ENCODE measurements at regions not wholly inside any gene's neighbourhood (a gene's known extent, or its start where the extent isn't known, plus 50 kb on each side); places are given as distances from the start of the nearest gene placed in this dataset.

DNA sequence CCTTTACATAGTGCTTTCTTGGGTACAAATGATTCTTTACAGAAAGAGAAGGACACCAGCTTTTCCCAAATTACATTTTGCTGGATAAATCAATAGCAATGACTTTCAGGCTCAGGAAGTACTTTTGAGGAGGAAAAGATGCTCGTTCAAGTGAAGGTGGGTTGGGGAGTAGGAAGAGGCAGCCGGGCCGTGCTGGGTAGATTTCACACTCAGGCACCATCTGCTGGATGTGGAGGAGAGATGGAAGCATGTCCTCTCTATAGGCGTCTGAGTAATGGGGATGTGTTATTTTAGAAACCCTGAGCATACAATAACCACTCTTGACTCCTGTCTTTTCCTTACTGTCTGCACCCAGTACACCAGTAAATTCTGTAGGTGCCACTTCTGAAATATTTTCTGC lies 152.3 kb upstream of the LARGE1 start:
- TF ChIP-seq, protein P1, sequence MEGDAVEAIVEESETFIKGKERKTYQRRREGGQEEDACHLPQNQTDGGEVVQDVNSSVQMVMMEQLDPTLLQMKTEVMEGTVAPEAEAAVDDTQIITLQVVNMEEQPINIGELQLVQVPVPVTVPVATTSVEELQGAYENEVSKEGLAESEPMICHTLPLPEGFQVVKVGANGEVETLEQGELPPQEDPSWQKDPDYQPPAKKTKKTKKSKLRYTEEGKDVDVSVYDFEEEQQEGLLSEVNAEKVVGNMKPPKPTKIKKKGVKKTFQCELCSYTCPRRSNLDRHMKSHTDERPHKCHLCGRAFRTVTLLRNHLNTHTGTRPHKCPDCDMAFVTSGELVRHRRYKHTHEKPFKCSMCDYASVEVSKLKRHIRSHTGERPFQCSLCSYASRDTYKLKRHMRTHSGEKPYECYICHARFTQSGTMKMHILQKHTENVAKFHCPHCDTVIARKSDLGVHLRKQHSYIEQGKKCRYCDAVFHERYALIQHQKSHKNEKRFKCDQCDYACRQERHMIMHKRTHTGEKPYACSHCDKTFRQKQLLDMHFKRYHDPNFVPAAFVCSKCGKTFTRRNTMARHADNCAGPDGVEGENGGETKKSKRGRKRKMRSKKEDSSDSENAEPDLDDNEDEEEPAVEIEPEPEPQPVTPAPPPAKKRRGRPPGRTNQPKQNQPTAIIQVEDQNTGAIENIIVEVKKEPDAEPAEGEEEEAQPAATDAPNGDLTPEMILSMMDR (conservative IDR thresholded peaks at IDR 0.05): no peak
- no peak overlapping the region for H3K27ac ChIP-seq

GRCh38 chr22:34080433-34080832 lies 160.2 kb upstream of the LARGE1 start:
- TF ChIP-seq, protein P1 (conservative IDR thresholded peaks at IDR 0.05): no peak
- H3K27ac ChIP-seq: no peak overlapping the region

DNA sequence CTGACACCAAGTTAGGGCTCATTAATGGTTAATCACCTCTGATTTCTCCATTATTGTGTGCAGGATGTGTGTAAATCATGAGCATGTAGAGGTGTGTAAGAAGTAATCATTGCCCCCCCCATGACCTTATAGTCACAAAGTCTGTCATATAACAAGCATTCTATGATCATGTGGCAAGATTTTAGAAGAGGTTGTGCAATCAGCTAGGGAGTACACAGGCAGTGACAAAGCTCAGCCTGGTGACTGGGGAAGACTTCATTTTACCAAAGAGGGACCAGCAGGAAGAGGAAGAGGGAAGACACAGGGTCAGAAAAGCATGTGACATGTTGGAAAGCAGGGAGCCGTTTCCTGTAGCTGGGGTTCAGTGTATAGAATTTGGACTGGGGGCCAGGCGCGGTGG lies 176.5 kb upstream of the LARGE1 start:
- TF ChIP-seq, protein P1 (conservative IDR thresholded peaks at IDR 0.05): no peak
- H3K27ac ChIP-seq: no peak overlapping the region

GRCh38 chr22:34099278-34099677 lies 179.0 kb upstream of the LARGE1 start:
- TF ChIP-seq, protein P1 (conservative IDR thresholded peaks at IDR 0.05): no peak
- H3K27ac ChIP-seq: no peak overlapping the region

GRCh38 chr22:34102633-34103032 lies 182.4 kb upstream of the LARGE1 start:
- TF ChIP-seq, protein P1 (conservative IDR thresholded peaks at IDR 0.05): no peak
- no peak overlapping the region for H3K27ac ChIP-seq

DNA sequence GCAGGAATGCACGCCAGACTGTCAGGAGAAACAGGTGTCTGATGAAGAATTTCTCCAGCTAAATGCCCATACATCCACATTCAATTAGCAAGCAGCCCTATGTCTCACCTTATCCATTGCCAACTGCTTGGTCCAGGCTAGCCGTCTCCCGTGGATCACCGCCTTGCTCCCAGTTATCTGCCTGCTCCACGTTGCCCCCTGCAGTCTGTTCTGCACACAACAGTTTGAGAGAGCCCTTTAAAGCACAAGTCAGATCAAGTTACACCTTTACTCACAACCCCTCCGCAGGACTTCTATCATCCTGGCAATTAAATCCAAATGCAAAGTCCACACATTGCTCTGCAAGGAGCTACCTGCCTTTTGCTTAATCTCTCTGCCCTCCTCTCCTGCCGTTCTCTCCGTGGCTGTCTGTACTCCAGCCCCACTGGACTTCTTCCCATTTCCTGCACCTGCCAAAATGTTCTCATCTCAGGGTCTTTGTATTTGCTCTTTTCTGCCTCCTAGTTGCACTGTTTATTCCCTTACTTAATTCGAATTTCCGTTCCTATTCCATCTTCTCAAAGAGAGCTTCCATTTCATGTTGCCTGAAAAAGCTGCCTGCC lies 185.3 kb upstream of the LARGE1 start:
- no peak overlapping the region for H3K27ac ChIP-seq
- TF ChIP-seq, protein P1 (conservative IDR thresholded peaks at IDR 0.05): peak; percentile 87

DNA sequence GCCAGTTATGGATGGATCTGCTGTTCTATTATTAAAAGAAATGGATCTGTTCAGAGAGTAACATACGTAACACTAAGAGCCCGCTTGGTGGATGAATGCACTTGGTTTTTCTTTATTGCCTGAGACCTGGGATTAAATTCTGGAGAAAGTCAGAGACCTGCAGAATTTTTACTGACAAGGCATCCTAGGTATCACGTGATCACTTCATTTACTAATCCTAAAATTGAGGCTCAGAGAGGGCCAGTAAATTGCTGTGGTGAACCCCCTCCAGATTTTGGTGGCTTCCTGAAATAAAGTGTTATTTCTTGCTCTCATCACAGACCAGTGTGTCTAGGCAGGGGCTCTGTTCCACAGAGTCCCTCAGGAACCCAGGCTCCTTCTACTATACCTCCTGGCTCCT lies 187.9 kb upstream of the LARGE1 start:
- TF ChIP-seq, protein P1 (conservative IDR thresholded peaks at IDR 0.05): no peak
- H3K27ac ChIP-seq: no peak overlapping the region
